ENCODE measurements at regions not wholly inside any gene's neighbourhood (a gene's known extent, or its start where the extent isn't known, plus 50 kb on each side); places are given as distances from the start of the nearest gene placed in this dataset.

DNA sequence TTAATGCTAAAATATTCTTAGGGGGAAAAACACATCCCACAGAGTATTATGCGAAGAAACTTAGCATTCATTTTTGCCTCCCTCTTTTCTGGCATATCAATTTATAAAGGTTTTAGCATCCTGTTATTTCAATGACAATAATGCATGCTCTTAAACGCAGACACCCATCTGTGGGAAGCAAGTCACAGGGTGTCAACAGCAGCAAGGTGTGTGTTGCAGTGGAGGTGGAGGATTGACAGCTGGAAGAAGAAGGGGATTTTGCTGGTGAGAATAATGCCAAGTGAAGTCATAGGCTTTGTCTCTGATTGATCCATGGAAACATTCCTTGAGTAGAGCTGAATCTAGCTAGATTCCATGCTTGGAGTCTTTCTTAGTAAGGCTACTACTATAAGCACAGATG lies 498.1 kb downstream of the NPIPA7 start:
- TF ChIP-seq, protein P1, sequence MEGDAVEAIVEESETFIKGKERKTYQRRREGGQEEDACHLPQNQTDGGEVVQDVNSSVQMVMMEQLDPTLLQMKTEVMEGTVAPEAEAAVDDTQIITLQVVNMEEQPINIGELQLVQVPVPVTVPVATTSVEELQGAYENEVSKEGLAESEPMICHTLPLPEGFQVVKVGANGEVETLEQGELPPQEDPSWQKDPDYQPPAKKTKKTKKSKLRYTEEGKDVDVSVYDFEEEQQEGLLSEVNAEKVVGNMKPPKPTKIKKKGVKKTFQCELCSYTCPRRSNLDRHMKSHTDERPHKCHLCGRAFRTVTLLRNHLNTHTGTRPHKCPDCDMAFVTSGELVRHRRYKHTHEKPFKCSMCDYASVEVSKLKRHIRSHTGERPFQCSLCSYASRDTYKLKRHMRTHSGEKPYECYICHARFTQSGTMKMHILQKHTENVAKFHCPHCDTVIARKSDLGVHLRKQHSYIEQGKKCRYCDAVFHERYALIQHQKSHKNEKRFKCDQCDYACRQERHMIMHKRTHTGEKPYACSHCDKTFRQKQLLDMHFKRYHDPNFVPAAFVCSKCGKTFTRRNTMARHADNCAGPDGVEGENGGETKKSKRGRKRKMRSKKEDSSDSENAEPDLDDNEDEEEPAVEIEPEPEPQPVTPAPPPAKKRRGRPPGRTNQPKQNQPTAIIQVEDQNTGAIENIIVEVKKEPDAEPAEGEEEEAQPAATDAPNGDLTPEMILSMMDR (IDR thresholded peaks at IDR 0.05) = no peak
- no peak for TF ChIP-seq POLR2A (IDR thresholded peaks at IDR 0.05)
